ENCODE measurements at regions not wholly inside any gene's neighbourhood (a gene's known extent, or its start where the extent isn't known, plus 50 kb on each side); places are given as distances from the start of the nearest gene placed in this dataset.

- no peak for TF ChIP-seq GABPA (tag; conservative IDR thresholded peaks at IDR 0.05; ENCODE audit: low read depth)
These were observed 65.8 kb upstream of the ERCC6L2 start (continued) for GRCh38 chr9:95809686-95810085.

- Histone ChIP-seq H3K4me1 (replicated peaks in 1 of 2; ENCODE audit: control insufficient read depth in 2 of 2, insufficient read depth in 2 of 2, low read length in 2 of 2) (no peaks in the 10 kb centered on the region), H3K9ac (ENCODE audit: insufficient read depth in 1 of 2, low read depth in 2 of 2, low read length in 2 of 2) (no peak overlapping the region), H3K4me3 (no peak overlapping the region), H3K4me2 (ENCODE audit: insufficient read depth, low read length) (no peak overlapping the region), H3K27me3 (ENCODE audit: control insufficient read depth in 2 of 2, insufficient read depth in 2 of 2, low read length in 2 of 2) (peaks cover 9 to 15% of the 10 kb centered on the region in 2 experiments; a peak in 4 of 5 replicates), H3K36me3 (ENCODE audit: control insufficient read depth, insufficient read depth, low read length) (no peaks in the 10 kb centered on the region), H3K79me2 (ENCODE audit: control insufficient read depth, insufficient read depth, low read length) (no peaks in the 10 kb centered on the region), H4K20me1 (replicated peaks; ENCODE audit: control insufficient read depth, insufficient read depth, low read length) (no peaks in the 10 kb centered on the region), H2AFZ (ENCODE audit: low read depth, low read length) (no peak overlapping the region), H3K9me1 (ENCODE audit: control insufficient read depth, insufficient read depth, low read length) (no peaks in the 10 kb centered on the region), H3K27ac (ENCODE audit: extremely low read depth, low read depth, low read length) (no peak overlapping the region), H3K9me3 (replicated peaks; ENCODE audit: control insufficient read depth, insufficient read depth, low read depth, low read length) (no peaks in the 10 kb centered on the region)
- WGBS (ENCODE audit: insufficient coverage, low coverage, missing lambda C conversion rate), result 0% methylated on average over 3 of the region's 3 CpGs
- ChIA-PET CTCF (ENCODE audit: low intra/inter-chr PET ratio) (no interaction called here), POLR2A (interaction anchor here (0.5 to 0.8 kb wide), 3 partner anchors 66 to 273 kb away, joined by 3 to 4 read pairs (median 3); no protein-coding TSS in a partner anchor)
- ATAC-seq (no peak), DNase-seq (ENCODE audit: extremely low read depth in 1 of 4, low spot score in 3 of 4) (no peak), FAIRE-seq (no peak)
- no TSS peak for BruUV-seq (replicated peaks)
- in situ Hi-C loops (cut with MboI), result no loop called here
- intact Hi-C loops (cut with micrococcal nuclease), result no loop called here
- TF ChIP-seq PRMT5 (CRISPR knock-in tag; IDR thresholded peaks at IDR 0.05) (no peak), CBX2 (IDR thresholded peaks at IDR 0.05; ENCODE audit: insufficient read depth, low read length, poor library complexity, severe bottlenecking) (no peak), MIER1 (IDR thresholded peaks at IDR 0.05; ENCODE audit: low read depth) (no peak), EWSR1 (IDR thresholded peaks at IDR 0.05; ENCODE audit: borderline replicate concordance, low read depth, partially characterized antibody) (no peak), ETV5 (CRISPR knock-in tag; IDR thresholded peaks at IDR 0.05; ENCODE audit: low read depth) (no peak), BRD9 (IDR thresholded peaks at IDR 0.05; ENCODE audit: low read depth, partially characterized antibody) (no peak), YY1 (IDR thresholded peaks at IDR 0.05; ENCODE audit: borderline replicate concordance in 1 of 3, control insufficient read depth in 1 of 3, extremely low read depth in 1 of 3, insufficient read depth in 3 of 3, insufficient read length in 1 of 3, insufficient replicate concordance in 2 of 3, low read depth in 1 of 3, low read length in 2 of 3) (no peak), MTA3 (IDR thresholded peaks at IDR 0.05; ENCODE audit: borderline replicate concordance) (no peak), MBD2 (IDR thresholded peaks at IDR 0.05; ENCODE audit: borderline replicate concordance, low read depth) (no peak), KDM5B (IDR thresholded peaks at IDR 0.05; ENCODE audit: insufficient replicate concordance, low read depth, low read length) (no peak)
- TF ChIP-seq, protein P1, sequence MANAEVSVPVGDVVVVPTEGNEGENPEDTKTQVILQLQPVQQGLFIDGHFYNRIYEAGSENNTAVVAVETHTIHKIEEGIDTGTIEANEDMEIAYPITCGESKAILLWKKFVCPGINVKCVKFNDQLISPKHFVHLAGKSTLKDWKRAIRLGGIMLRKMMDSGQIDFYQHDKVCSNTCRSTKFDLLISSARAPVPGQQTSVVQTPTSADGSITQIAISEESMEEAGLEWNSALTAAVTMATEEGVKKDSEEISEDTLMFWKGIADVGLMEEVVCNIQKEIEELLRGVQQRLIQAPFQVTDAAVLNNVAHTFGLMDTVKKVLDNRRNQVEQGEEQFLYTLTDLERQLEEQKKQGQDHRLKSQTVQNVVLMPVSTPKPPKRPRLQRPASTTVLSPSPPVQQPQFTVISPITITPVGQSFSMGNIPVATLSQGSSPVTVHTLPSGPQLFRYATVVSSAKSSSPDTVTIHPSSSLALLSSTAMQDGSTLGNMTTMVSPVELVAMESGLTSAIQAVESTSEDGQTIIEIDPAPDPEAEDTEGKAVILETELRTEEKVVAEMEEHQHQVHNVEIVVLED (CRISPR knock-in tag; IDR thresholded peaks at IDR 0.05), result no peak
- TF ChIP-seq, protein P2, sequence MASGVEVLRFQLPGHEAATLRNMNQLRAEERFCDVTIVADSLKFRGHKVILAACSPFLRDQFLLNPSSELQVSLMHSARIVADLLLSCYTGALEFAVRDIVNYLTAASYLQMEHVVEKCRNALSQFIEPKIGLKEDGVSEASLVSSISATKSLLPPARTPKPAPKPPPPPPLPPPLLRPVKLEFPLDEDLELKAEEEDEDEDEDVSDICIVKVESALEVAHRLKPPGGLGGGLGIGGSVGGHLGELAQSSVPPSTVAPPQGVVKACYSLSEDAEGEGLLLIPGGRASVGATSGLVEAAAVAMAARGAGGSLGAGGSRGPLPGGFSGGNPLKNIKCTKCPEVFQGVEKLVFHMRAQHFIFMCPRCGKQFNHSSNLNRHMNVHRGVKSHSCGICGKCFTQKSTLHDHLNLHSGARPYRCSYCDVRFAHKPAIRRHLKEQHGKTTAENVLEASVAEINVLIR (CRISPR knock-in tag; IDR thresholded peaks at IDR 0.05), result no peak
- TF ChIP-seq, protein P3, sequence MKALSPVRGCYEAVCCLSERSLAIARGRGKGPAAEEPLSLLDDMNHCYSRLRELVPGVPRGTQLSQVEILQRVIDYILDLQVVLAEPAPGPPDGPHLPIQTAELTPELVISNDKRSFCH (CRISPR knock-in tag; IDR thresholded peaks at IDR 0.05), result no peak
- TF ChIP-seq, protein P3 (tag; IDR thresholded peaks at IDR 0.05), result no peak
- TF ChIP-seq, protein P4, sequence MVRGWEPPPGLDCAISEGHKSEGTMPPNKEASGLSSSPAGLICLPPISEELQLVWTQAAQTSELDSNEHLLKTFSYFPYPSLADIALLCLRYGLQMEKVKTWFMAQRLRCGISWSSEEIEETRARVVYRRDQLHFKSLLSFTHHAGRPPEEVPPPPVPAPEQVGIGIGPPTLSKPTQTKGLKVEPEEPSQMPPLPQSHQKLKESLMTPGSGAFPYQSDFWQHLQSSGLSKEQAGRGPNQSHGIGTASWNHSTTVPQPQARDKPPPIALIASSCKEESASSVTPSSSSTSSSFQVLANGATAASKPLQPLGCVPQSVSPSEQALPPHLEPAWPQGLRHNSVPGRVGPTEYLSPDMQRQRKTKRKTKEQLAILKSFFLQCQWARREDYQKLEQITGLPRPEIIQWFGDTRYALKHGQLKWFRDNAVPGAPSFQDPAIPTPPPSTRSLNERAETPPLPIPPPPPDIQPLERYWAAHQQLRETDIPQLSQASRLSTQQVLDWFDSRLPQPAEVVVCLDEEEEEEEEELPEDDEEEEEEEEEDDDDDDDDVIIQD (CRISPR knock-in tag; IDR thresholded peaks at IDR 0.05), result no peak
These were observed 67.5 kb upstream of the ERCC6L2 start for GRCh38 chr9:95808011-95808410.

Measured in K562 (cell line).